Effector memory CD4-positive, alpha-beta T cell (primary cell): ENCODE measurements at regions not wholly inside any gene's neighbourhood (a gene's known extent, or its start where the extent isn't known, plus 50 kb on each side); places are given as distances from the start of the nearest gene placed in this dataset.

ENCODE experiments used
- DNase-seq, 3 donors: peaks; one replicate each; pipeline ENCODE4 v3.0.0-alpha.2; 2020
- H3K27ac ChIP-seq: 2 replicates; pipeline ENCODE4 v1.7.0; 2013; ENCODE audit warnings: mild to moderate bottlenecking, low read length, moderate library complexity; ENCODE audit not compliant: insufficient read depth, poor library complexity, severe bottlenecking
- H3K27me3 ChIP-seq: replicated peaks from 2 replicates; pipeline ENCODE4 v1.7.0; 2013; ENCODE audit warnings: mild to moderate bottlenecking, low read length; ENCODE audit not compliant: insufficient read depth, control insufficient read depth, poor library complexity, severe bottlenecking
- H3K36me3 ChIP-seq: 2 replicates; pipeline ENCODE4 v1.7.0; 2013; ENCODE audit warnings: mild to moderate bottlenecking, low read length, moderate library complexity; ENCODE audit not compliant: control insufficient read depth, insufficient read depth
- H3K4me1 ChIP-seq: 2 replicates; pipeline ENCODE4 v1.7.0; 2013; ENCODE audit warnings: low read length, mild to moderate bottlenecking; ENCODE audit not compliant: control insufficient read depth, insufficient read depth, poor library complexity, severe bottlenecking
- H3K4me3 ChIP-seq: 2 replicates; pipeline ENCODE4 v1.7.0; 2013; ENCODE audit warnings: low read length, low read depth, mild to moderate bottlenecking; ENCODE audit not compliant: insufficient read depth, poor library complexity, severe bottlenecking
- H3K9me3 ChIP-seq: 2 replicates; pipeline ENCODE4 v1.7.0; 2013; ENCODE audit warnings: mild to moderate bottlenecking, low read length, moderate library complexity; ENCODE audit not compliant: control insufficient read depth

DNA sequence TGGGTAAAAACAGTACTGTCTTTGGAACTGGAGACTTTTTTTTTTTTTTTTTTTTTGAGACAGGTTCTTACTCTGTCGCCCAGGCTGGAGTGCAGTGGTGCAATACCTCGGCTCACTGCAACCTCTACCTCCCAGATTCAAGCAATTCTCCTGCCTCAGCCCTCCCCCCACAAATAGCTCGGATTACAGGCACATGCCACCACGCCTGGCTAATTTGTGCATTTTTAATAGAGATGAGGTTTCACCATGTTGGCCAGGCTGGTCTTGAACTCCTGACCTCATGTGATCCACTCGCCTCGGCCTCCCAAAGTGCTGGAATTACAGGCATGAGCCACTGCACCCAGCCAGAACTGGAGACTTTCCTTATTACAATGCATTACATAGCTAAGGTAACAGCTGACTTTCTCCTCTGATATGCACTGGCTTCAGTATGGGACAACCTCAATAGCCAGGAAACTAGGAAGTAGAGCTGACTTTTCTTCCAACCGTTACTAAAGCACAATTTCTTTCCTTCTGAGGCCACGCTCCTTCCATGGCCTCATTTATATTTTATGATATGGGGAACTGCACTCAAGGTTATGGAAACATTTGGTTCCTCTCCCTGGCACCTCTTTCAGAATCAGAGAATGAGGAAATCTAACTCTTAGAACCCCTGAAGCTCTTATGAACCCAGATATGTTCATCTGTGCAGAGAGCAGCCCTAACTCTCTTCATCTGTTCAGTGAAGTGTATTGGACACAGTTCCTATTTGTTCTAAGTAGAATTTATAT is 53.5 kb upstream of the FAM9B start:
- Histone ChIP-seq H3K27me3 (no peaks in the 10 kb centered on the region), H3K9me3 (no peaks in the 10 kb centered on the region), H3K4me3 (no peak overlapping the region), H3K36me3 (no peaks in the 10 kb centered on the region), H3K4me1 (no peaks in the 10 kb centered on the region), H3K27ac (no peak overlapping the region)
- no peak for DNase-seq

DNA sequence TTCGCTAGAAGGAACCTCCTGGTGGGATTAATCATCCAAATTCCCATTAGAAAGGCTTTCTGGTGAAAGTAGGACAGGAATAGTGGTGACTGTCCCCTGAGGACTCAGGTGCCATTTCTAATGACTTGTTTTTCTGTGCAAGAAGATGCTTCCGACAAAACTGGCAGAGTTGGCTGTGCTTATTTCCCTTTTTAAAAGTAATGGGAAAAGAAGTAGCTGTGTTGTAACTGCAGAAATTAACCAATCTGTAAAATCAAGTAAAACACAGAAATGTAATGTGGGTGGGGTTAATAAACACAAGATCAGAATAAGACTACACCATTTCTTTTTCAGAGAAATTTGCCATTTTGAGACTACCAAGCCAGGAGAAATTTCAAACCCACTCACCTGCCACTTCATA is 55.0 kb upstream of the FAM9B start:
- H3K4me3 ChIP-seq = no peak overlapping the region
- H3K9me3 ChIP-seq = no peaks in the 10 kb centered on the region
- H3K36me3 ChIP-seq = no peaks in the 10 kb centered on the region
- no peaks in the 10 kb centered on the region for H3K4me1 ChIP-seq
- no peak overlapping the region for H3K27ac ChIP-seq
- DNase-seq = no peak
- no peaks in the 10 kb centered on the region for H3K27me3 ChIP-seq

DNA sequence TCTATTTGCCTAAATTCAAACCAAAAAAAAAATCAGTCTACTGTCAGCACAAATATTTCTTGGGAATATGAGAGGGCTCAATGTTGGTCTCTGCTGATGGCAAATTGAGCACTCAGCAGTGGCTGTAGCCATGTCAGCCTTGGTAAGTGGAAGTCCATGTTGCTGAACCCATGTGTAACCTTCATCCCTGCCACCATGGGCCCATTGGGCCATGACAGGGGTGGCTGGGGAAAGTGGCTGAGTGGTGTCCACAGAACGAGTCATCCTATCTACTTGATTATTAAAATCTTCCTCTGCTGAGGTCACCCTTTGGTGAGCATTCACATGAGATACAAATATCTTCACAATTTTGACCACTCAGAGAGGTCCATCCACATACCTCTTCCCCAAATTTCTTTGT is 56.8 kb upstream of the FAM9B start:
- H3K27ac ChIP-seq = no peak overlapping the region
- no peaks in the 10 kb centered on the region for H3K27me3 ChIP-seq
- H3K4me1 ChIP-seq = no peaks in the 10 kb centered on the region
- no peaks in the 10 kb centered on the region for H3K9me3 ChIP-seq
- no peaks in the 10 kb centered on the region for H3K36me3 ChIP-seq
- no peak overlapping the region for H3K4me3 ChIP-seq
- no peak for DNase-seq

DNA sequence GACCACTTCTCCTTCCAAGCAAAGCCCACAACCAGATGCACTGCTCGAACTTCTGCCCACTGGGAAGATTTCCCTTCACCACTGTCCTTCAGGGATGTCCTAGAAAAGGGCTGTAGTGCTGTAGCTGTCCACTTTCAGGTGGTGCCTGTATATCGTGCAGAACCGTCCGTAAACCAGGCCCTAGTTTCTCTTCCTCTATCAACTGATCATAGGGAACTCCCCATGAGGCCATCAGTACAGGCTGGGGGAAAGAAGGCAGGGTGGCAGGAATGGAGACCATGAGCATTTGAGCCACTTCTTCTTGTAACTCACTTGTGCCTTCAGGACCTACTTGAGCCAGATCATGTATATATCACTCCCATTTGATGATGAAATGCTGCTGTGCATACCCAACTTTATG is 57.3 kb upstream of the FAM9B start:
- H3K27me3 ChIP-seq = no peaks in the 10 kb centered on the region
- H3K4me3 ChIP-seq = no peak overlapping the region
- H3K9me3 ChIP-seq = no peaks in the 10 kb centered on the region
- no peaks in the 10 kb centered on the region for H3K36me3 ChIP-seq
- H3K27ac ChIP-seq = no peak overlapping the region
- no peaks in the 10 kb centered on the region for H3K4me1 ChIP-seq
- no peak for DNase-seq

DNA sequence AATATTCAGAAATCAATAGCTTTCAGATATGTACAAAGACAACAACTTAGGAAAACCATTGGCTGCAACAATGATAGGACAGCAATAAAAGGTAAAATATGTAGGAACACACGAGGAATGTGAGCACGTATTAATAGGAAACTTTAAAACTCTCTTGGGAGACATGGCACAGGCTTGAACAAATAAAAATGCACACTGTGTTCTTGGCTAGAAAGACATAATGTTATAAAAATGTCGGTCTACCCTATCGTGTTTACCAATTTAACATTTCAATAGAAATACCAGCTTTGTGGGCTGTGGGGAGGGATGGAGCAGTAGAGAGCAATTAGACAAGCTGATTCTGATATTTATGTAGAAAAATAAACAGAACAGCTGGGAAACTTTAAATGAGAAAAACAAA is 69.0 kb upstream of the FAM9B start:
- Histone ChIP-seq H3K4me3 (no peak overlapping the region), H3K27ac (no peak overlapping the region), H3K4me1 (no peaks in the 10 kb centered on the region), H3K9me3 (no peaks in the 10 kb centered on the region), H3K27me3 (no peaks in the 10 kb centered on the region), H3K36me3 (no peaks in the 10 kb centered on the region)
- DNase-seq = no peak

DNA sequence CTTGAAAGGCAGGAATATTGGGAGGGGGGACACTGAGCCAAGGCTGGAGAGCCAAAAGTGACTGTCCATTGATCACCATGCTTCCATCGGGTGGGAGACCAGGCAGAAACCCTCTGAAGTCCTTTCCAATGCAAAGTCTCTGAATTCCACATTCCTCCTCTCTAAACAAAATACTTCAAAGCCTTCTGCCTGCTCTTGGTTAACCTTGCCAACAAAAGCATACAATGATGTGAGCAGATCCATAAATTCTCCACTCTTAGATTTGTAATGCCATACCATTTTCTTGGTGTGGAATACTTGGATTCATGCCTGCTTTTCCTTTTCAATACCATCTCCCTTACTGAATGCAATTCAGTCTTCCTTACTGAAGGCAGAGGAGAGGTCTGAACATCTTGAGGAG is 74.1 kb upstream of the FAM9B start:
- Histone ChIP-seq H3K9me3 (no peaks in the 10 kb centered on the region), H3K4me1 (no peaks in the 10 kb centered on the region)
- no peak for DNase-seq

DNA sequence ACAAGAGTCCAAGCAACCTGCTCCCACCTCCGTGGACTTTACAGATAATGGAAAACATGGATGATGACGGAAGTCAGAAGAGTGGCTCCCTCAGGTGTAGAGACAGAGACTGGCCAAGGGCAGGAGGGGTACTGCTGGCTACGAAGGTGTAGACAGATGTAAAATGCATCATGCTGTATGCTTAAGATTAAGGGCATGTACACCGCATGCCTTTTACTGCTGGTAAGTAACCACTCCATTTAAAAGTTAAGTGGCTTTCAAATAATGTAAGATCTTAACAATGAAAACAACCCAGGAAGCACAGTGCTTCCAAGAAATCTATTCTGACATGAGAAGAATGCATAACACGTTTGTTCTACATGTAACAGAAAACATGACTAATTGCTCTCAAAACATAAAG is 76.9 kb upstream of the FAM9B start:
- DNase-seq = no peak
- no peak overlapping the region for H3K27ac ChIP-seq
- H3K4me3 ChIP-seq = no peak overlapping the region
- H3K27me3 ChIP-seq = no peaks in the 10 kb centered on the region
- H3K36me3 ChIP-seq = no peaks in the 10 kb centered on the region
- no peaks in the 10 kb centered on the region for H3K9me3 ChIP-seq
- no peaks in the 10 kb centered on the region for H3K4me1 ChIP-seq

More for the DNA sequence above, 74.1 kb upstream of the FAM9B start:
- no peak overlapping the region for H3K27ac ChIP-seq
- H3K27me3 ChIP-seq = no peaks in the 10 kb centered on the region
- no peak overlapping the region for H3K4me3 ChIP-seq
- no peaks in the 10 kb centered on the region for H3K36me3 ChIP-seq

DNA sequence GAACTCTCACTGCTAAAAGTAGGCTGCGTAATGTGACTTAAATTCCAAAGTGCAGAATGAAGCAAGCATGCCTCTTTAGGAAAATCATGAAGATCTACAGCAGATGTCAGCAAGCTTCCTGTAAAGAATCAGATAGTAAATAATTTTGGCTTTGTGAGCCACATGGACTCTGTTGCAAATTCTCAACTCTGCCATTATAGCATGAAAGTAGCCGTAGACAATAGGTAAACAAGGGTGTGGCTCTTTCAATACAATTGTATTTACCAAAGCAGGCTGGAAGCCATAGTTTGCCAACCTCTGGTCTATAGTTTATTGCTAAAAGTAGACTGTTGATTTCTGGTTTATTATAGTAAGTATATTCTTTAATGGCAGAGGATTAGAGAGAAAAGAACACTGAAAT is 80.3 kb upstream of the FAM9B start:
- no peaks in the 10 kb centered on the region for H3K4me1 ChIP-seq
- H3K27me3 ChIP-seq = no peaks in the 10 kb centered on the region
- H3K9me3 ChIP-seq = no peaks in the 10 kb centered on the region
- no peaks in the 10 kb centered on the region for H3K36me3 ChIP-seq
- no peak overlapping the region for H3K4me3 ChIP-seq
- DNase-seq = no peak
- H3K27ac ChIP-seq = no peak overlapping the region

DNA sequence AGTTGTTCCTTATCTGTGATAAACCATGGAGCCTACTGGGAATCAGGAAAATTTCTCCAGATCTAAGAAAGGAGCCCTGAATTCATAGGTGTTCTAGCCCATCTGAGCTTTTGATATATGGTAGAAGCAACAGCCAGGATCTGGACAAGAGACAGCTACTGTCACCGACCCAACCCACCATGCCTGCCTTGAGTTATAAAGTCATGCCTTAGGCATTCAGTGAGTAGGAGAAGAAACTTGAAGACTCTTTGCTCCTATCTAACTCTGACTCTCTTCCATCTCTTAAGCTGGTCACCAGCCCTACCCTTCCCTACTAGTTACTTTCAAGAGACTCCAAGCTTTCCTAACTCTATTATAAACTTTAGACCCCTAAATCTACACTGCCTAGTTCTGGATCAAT is 83.9 kb upstream of the FAM9B start:
- no peak for DNase-seq
- Histone ChIP-seq H3K4me1 (no peaks in the 10 kb centered on the region), H3K36me3 (no peaks in the 10 kb centered on the region), H3K27me3 (no peaks in the 10 kb centered on the region), H3K4me3 (no peak overlapping the region), H3K9me3 (no peaks in the 10 kb centered on the region), H3K27ac (no peak overlapping the region)

DNA sequence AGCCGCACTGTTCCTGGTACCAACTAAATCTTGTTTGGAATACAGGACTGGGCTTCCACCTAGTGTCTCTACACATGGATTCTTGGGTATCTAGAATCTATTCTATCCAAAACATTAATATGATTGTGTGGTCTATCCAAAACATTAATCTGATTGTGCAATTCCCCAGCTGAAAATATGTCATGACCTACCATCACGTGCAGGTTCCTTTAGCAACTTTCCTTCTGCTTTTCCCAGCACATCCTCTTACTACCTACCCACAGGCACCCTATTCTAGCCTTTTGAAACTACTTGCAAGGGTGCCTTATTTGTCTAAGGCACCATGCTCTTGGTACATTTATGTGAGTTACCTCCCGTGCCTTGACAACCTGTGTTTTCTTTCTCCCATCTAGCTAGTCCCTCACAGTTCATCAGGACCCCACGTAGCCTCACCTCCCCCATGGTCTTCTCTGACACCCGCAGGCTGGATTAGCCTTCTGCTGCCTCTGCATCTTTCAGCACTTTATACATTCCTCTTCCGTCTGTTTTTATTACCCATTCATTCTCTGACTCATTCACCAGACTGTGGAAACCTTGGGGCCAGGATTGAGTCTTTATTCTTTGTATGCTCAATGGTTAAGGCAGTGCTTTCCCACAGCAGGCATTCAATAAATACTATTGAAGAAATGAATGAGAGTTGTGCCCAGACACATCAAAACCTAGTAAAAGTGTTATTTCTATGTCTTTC is 88.8 kb upstream of the FAM9B start:
- Histone ChIP-seq H3K4me1 (no peaks in the 10 kb centered on the region), H3K9me3 (no peaks in the 10 kb centered on the region), H3K4me3 (no peak overlapping the region), H3K27me3 (no peaks in the 10 kb centered on the region), H3K27ac (no peak overlapping the region), H3K36me3 (no peaks in the 10 kb centered on the region)
- no peak for DNase-seq
